ENCODE measurements at regions not wholly inside any gene's neighbourhood (a gene's known extent, or its start where the extent isn't known, plus 50 kb on each side); places are given as distances from the start of the nearest gene placed in this dataset.

GRCh38 chr10:120671491-120671890 is 179.7 kb upstream of the WDR11 start:
- Histone ChIP-seq H3K27ac (ENCODE audit: control insufficient read depth, insufficient read depth) (no peak overlapping the region), H3K9ac (ENCODE audit: control insufficient read depth, insufficient read depth, low read length) (no peak overlapping the region), H3K4me3 (no peak overlapping the region), H3K9me3 (replicated peaks; ENCODE audit: control insufficient read depth, insufficient read depth, low read length) (no peaks in the 10 kb centered on the region), H3K36me3 (ENCODE audit: control insufficient read depth in 2 of 2, insufficient read depth in 2 of 2, low read length in 1 of 2) (no peaks in the 10 kb centered on the region), H2AFZ (ENCODE audit: control insufficient read depth, low read depth, low read length) (no peak overlapping the region), H3K4me2 (ENCODE audit: control insufficient read depth, insufficient read depth) (no peak overlapping the region), H3K79me2 (ENCODE audit: control insufficient read depth, insufficient read depth, low read length) (no peaks in the 10 kb centered on the region), H4K20me1 (ENCODE audit: control insufficient read depth, insufficient read depth) (no peaks in the 10 kb centered on the region), H3K27me3 (replicated peaks in 1 of 2; ENCODE audit: control insufficient read depth in 2 of 2, insufficient read depth in 2 of 2, low read length in 1 of 2) (no peaks in the 10 kb centered on the region), H3K4me1 (ENCODE audit: control insufficient read depth, insufficient read depth, low read length) (no peaks in the 10 kb centered on the region)
- FAIRE-seq (no peak), DNase-seq (ENCODE audit: low read depth, low spot score) (no peak), ATAC-seq (no peak)
- ChIA-PET CTCF (no interaction called here), POLR2A (no interaction called here), RAD21 (ENCODE audit: unreplicated experiment) (no interaction called here), SMC1A (ENCODE audit: uncharacterized antibody, unreplicated experiment) (no interaction called here)
- TF ChIP-seq RELA (IDR thresholded peaks at IDR 0.05; ENCODE audit: borderline replicate concordance, partially characterized antibody) = no peak
- TF ChIP-seq ESRRA (IDR thresholded peaks at IDR 0.05; ENCODE audit: low read length) = no peak
- no peak for TF ChIP-seq ZSCAN29 (IDR thresholded peaks at IDR 0.05)
- TF ChIP-seq NFYB (IDR thresholded peaks at IDR 0.05; ENCODE audit: insufficient read depth, low read depth, low read length) = no peak
- TF ChIP-seq HDGF (IDR thresholded peaks at IDR 0.05) = no peak
- no peak for TF ChIP-seq ZBED1 (IDR thresholded peaks at IDR 0.05; ENCODE audit: borderline replicate concordance)
- no peak for TF ChIP-seq IRF4 (IDR thresholded peaks at IDR 0.05; ENCODE audit: low read depth, low read length)
- no peak for TF ChIP-seq TARDBP (IDR thresholded peaks at IDR 0.05; ENCODE audit: borderline replicate concordance)
- no peak for TF ChIP-seq JUND (IDR thresholded peaks at IDR 0.05; ENCODE audit: low read depth, low read length)
- TF ChIP-seq SIX5 (IDR thresholded peaks at IDR 0.05; ENCODE audit: low read depth, low read length, severe bottlenecking) = no peak
- TF ChIP-seq, protein P1, sequence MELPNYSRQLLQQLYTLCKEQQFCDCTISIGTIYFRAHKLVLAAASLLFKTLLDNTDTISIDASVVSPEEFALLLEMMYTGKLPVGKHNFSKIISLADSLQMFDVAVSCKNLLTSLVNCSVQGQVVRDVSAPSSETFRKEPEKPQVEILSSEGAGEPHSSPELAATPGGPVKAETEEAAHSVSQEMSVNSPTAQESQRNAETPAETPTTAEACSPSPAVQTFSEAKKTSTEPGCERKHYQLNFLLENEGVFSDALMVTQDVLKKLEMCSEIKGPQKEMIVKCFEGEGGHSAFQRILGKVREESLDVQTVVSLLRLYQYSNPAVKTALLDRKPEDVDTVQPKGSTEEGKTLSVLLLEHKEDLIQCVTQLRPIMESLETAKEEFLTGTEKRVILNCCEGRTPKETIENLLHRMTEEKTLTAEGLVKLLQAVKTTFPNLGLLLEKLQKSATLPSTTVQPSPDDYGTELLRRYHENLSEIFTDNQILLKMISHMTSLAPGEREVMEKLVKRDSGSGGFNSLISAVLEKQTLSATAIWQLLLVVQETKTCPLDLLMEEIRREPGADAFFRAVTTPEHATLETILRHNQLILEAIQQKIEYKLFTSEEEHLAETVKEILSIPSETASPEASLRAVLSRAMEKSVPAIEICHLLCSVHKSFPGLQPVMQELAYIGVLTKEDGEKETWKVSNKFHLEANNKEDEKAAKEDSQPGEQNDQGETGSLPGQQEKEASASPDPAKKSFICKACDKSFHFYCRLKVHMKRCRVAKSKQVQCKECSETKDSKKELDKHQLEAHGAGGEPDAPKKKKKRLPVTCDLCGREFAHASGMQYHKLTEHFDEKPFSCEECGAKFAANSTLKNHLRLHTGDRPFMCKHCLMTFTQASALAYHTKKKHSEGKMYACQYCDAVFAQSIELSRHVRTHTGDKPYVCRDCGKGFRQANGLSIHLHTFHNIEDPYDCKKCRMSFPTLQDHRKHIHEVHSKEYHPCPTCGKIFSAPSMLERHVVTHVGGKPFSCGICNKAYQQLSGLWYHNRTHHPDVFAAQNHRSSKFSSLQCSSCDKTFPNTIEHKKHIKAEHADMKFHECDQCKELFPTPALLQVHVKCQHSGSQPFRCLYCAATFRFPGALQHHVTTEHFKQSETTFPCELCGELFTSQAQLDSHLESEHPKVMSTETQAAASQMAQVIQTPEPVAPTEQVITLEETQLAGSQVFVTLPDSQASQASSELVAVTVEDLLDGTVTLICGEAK (IDR thresholded peaks at IDR 0.05; ENCODE audit: borderline replicate concordance) = no peak
- BruUV-seq (replicated peaks) = no TSS peak
- in situ Hi-C loops (cut with MboI) = no loop called here
- intact Hi-C loops (cut with micrococcal nuclease; ENCODE audit: unreplicated experiment) = no loop called here
- 29% methylated on average over 2 of the region's 2 CpGs for WGBS (ENCODE audit: insufficient coverage, insufficient replicate concordance, low lambda C conversion rate, missing lambda C conversion rate)

All from GM12878 (cell line).